NCI-H1417 treated with DMSO at 0.1 percent for 48 hours (cell line): ENCODE measurements at regions not wholly inside any gene's neighbourhood (a gene's known extent, or its start where the extent isn't known, plus 50 kb on each side); places are given as distances from the start of the nearest gene placed in this dataset.
"Not testable (repeated sequence)": the region's sequence is repeated elsewhere in the genome, so short reads cannot be mapped to it uniquely, and the experiment has no call there.

Source experiments
- DNase-seq: peaks from one replicate; lab custom pipeline; 2025; lab: John Stamatoyannopoulos, UW

DNA sequence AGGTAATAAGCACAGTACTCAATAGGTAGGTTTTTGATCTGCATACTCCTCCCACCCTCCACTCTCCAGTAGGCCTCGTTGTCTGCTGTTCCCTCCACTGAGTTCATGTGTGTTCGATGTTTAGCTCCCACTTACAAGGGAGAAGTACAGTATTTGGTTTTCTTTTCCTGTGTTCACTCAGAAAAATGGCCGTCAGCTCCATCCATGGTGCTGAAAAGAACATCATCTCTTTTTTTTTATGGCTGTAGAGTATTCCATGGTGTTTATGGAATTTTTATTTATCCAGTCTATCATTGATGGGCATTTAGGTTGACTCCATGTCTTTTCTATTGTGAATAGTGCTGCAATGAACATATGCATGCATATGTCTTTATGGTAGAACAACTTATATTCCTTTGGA is 849.7 kb upstream of the NRXN1 start:
- DNase-seq = no peak

DNA sequence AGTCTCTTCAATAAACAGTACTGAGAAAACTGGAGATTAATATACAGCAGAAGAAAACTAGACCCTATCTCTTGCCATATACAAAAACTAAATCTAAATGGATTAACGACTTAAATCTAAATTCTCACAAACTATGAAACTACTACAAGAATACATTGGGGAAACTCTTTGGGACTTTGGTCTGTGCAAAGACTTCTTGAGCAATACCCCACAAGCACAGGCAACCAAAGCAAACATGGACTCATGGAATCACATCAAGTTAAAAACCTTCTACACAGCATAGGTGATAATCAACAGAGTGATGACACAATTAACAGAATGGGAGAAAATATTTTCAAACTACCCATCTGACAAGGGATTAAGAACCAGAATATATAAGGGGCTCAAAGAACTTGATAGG is 848.2 kb upstream of the NRXN1 start:
- DNase-seq = no peak

DNA sequence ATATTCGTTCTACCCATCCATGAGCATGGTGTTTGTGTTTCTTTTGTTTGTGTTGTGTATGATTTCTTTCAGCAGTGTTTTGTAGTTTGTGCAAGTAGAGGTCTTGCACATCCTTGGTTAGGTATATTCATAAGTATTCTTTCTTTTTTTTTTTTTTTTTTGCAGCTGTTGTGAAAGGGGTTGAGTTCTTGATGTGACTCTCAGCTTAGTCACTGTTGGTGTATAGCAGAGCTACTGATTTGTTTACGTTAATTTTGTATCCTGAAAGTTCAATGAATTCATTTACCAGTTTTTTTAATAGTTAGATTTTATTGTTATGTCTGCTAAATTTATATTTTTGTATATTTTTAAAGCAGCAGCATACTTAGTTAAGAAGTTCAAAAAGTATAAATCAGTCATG is 834.4 kb upstream of the NRXN1 start:
- DNase-seq = no peak

DNA sequence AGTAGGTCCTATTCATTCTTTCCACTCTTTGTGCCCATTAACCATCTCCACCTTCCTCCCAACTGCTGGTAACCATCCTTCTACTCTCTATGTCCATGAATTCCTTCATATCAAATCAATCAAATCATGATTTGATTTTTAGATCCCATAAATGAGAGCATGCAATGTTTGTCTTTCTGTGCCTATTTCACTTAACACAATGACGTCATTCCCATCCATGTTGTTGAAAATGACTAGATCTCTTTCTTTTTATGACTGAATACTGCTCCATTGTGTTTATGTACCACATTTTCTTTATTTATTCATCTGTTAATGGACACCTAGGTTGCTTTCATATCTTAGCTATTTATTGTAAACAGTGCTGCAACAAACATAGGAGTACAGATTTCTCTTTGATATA is 827.3 kb upstream of the NRXN1 start:
- DNase-seq = no peak

DNA sequence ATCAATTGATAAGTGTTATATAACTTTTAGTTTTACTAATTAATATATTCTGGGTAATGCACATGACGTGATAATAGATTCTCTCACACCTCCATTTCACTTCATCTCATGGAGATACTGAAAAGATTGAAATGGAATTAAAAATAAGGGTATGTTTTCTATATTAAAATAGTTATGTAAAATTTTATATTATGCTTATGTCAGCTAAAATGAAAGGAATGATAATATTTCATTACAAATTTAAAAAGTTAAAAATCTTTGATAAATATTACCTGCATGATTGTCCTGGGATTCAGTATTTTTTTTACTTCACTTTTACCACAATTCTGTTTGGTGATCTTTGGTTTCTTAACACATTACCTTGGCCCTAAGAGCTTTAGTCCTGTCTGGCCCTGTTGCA is 823.8 kb upstream of the NRXN1 start:
- no peak for DNase-seq

DNA sequence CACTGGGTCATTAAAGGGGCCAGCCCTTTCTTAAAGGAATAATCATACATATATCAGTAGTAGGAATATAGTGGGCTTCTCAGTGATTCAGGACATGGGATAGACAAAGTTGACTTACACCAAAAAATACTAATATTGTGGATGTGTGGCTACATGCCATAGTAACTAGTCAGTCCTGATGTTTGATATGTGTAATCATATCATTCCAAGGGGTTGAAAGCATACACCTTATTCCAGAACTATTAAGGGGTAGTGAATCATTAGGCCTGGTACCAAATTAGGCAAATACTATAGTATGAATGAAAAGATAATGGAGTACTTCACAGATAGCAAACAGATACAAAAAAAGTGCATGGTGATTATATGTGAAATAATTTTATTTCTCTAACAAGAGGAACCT is 814.9 kb upstream of the NRXN1 start:
- no peak for DNase-seq

DNA sequence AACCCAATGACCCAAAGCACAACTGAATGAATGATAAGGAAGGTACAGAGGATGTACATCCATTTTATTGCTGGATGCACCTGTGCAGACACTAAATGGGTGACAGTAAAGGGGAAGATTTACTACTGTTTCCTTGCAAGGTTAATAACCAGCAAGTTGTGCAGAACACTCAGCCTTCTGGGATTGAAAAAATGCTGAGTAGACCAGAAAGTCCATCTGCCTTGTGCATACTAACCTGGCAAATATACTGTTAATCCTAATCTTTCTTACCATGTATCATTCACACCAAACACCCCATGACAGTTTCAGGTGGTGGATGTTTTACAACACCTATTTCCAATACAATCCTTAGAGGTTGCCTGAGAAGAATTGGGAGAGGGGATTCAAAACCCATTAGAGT is 814.1 kb upstream of the NRXN1 start:
- DNase-seq = no peak

DNA sequence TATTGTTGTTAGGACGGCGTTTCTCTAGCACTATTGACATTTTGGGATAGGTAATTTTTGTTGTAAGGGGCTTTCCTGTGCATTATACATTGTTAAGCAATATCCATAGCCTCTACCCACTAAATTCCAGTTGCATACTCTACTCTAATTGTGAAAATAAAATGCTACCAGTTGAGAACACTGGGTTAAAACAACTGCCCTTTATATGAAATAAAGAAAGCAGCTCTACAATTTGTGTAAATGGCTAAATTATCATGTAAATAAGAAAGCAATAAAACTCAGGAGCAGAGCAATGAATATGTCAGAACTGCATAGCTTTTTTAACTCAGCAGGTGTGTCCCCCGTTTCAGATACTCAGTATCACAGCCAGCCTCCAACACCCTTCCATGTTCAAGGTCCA is 812.7 kb upstream of the NRXN1 start:
- DNase-seq = no peak

DNA sequence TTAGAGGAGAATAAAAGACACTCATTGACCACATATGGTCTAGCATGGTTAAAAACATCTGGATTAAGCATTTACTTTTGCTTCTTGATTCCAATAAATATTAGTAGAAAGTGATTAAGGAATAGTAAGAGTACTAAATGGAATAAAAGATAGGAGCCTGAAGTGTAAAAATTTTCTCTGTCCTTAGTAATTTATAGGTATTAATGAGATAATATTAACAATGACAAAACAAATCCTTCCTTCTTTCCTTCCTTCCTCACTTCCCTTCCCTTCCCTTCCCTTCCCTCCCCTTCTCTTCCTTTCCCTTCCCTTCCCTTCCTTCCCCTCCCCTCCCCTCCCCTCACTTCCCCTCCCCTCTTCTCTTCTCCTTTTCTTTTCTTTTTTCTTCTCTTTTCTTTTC is 797.5 kb upstream of the NRXN1 start:
- DNase-seq = no peak

DNA sequence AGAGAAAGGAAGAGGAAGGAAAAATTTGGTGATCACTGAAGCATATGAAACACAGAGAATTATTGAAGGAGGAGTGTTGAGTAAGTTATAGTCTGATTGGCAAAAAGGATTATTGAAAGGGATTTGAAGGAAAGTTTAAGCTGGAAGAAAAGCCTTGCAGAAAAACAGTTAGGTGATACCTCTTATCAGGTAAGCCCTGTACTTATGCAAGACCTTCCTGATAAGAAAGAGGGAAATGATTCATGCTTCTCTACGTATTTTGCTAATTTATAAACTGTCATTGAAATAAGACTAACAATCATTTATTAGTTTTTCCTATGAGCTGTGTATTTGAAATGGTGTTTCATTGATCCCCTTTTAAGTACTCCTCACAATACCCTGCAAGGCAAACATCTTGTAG is 793.9 kb upstream of the NRXN1 start:
- DNase-seq = no peak

DNA sequence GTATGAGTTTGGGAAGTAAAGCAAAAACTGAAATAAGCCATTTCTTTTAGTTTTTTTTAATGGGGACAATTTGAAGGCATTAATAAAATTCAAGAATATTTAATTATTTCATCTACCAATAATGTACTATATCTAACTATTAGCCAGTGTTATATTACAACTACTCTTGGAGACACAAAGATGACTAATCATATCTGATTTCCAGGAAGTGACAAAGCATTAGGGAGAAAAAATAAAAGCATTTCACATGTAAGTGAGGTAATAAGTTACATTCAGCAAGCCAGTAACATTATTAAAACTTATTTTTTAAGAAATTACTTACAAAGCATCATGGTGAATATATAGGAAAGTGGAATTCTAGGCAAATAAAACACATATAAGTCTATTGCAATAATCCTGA is 781.3 kb upstream of the NRXN1 start:
- DNase-seq = no peak

DNA sequence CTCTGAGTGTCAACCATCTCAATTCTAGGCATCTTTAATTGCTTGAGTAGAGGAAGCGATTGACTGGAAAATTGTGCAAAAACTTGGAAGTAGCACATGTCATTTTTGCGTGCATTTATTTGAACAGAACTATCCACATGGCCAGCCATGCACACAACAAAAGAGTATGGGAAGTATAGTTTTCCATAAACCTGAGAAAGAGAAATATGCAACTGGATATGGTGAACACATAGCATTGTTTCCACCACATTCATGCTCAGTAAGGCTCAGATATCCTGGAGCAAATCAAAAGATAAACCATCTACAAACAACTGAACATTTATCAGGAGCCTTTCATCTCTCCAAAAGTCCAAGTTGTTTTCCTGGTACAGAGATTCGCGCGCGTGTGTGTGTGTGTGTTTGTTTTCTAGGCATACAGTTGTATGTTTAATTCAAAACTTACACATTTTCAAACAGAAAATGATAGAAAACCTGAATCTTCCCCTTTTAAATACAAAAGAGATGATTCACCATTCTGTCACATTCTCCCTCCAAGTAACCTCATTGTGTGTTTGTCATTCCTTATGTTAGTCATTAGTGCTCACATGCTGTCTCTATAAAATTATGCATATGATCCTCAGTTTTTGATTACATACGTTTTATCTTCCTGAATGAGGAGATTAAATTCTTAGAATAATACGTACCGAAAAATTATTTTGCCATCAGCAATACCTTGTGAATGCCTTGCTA is 780.4 kb upstream of the NRXN1 start:
- DNase-seq = no peak

DNA sequence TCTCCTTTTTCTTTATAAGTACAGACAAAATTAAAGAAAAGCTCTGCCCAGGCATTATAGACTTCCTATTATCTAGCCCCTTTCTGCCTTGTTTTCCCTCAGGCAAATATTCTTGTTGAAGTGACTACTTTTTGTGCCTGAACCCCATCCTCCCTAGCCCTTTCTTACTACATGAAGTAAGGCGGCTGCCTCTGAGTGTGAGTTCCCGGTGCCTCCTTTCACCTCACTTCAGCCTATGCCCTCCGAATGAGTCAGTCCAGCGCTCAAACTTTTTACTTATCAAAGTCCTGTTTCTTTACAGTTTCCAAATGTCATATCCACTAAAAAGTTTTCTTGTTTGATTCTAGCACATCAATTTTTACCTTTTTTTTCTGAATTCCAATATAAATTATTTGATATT is 778.3 kb upstream of the NRXN1 start:
- no peak for DNase-seq

DNA sequence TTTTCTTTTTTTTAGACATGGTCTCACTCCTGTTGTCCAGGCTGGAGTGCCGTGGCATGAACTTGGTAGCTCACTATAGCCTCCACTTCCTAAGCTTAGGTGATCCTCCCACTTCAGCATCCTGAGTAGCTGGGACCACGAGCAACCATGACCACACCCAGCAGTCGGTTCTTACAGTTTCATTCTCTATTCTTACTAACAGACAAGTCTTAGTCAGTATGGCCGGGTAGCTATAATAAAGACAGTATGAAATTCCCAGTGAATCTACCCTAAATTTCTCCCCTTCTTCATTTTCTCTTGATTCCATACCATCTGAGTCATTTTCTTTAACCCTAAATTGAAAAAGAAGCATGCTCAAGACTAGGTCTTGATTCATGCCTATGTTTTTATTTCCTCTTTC is 775.3 kb upstream of the NRXN1 start:
- no peak for DNase-seq

DNA sequence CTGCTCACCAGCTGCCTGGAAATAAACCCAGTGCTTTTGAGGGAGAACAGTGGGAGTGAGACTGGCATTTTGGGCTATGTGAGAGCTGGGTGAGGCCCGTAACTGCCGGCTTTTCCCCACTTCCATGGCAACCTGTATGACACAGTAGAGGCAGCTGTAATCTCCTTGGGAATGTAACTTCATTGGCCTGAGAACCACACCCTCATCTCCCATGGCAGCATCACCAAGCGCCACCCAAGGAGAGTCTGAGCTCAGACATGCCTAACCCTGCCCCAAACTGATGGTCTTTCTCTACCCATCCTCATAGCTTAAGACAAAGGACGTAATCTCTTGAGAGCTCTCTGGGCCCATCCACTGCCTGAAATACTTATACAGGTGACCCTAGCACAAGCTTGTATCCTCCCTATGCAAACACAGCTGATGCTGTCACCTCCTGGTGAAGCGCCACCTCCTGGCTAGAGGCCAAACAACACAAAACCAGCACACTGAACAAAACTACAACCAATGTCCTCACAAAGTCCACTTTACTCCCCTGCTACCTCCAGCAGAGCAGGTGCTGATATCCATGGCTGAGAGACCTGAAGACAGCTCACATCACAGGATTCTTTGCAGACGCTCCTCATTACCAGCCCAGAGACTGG is 763.4 kb upstream of the NRXN1 start:
- peak; percentile 85 for DNase-seq

DNA sequence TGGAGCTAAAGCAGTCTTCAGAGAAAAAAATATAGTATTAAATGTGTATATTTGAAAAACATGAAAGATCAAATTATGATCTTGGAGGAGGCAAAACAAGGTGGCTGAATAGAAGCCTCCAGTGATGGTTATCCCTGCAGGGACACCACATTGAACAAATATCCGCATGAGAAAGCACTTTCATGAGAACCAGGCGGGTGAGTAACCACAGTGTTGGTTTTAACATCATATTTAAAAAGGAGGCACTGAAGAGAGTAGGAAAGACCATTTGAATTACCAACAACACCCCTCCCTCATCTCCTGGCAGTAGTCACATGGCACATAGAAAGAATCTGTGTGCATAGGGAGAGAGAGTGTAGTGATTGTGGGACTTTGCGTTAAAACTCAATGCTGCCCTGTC is 759.6 kb upstream of the NRXN1 start:
- DNase-seq = no peak

DNA sequence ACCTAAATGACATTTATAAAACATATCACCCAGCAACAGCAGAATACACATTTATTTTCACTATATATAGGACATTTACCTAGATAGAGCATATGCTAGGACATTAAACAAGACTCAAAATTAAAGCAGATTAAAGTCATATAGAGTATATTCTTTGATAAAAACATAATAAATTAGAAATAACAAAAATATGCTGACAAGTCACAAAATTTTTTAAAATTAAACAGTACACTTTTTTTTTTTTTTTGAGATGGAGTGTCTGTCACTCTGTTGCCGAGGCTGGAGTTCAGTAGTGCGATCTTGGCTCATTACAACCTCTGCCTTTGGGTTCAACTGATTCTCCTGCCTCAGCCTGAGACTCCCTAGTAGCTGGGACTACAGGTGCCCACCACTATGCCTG is 758.9 kb upstream of the NRXN1 start:
- DNase-seq = no peak

DNA sequence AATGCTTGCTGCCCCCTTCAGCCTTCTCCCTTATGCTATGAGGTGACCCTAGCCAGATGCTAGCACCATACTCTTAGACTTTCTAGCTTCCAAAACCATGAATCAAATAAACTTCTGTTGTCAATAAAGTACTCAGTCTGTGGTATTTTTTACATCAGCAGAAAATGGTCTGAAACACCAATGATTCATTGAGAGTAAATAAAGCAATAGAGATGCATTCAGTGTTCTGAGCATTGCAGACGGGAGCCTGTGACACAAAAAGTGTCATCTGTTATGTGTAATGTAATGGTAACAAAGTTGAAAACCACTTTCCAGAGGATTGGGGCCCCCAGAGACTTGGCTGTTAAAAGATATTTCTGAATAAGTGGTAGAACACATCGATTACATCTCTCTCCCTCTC is 758.0 kb upstream of the NRXN1 start:
- no peak for DNase-seq

DNA sequence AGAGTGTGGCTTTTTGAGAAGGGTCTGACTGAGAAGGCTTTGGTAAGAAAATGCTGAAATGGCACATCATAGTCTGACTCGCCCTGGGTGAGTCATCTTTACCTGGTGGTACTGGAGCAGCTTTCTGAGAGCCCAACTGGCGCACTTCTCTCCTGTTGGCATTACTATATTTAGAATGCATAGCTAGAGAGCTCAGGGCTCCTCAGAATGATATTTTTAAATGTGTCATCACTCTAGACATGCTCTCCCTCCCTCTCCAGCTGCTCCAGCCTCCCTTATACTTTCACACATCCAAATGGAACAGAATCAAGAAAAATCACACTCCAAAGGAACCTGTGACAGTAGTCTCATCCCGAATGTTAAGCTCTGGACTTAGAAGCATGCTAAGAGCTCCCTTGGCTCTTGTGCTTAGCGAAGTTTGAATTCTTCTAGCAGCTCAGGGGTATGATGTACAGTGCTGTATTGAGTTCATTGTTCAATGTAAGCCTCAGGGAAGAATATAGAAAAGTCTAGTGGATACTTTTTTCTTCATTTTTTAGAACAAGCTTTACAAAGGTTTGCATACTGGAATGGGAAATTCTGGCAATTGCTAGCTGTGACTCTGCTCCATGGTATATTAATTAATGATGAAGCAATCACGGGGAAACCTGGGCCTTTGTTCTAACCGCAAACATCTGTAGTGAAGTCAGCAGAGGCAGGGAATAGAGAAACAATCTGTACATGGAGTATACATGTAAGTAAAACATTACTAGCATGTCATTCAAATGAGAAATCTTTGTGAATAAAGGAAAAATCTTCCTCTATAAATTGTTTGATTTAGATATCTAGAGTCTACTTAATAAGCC is 751.2 kb upstream of the NRXN1 start:
- DNase-seq = no peak

DNA sequence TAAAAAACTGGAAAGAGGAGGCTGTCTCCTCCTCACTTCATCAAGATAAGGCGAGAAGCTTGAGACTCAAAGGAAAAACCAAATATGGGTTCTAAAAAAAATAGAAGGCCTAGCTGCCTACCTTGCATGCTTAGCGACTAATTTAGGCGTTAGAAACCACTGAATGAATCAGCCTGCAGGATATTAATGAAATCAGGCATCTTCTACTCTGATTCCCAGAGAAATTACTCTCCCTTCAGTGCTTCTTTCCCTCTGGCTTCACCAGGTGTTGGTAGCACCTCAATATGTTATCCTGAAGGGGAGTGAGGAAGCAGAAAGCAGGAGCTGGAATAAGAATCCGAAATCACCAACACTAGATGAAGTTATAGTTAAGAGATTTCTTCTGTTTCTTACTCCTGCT is 749.8 kb upstream of the NRXN1 start:
- no peak for DNase-seq

DNA sequence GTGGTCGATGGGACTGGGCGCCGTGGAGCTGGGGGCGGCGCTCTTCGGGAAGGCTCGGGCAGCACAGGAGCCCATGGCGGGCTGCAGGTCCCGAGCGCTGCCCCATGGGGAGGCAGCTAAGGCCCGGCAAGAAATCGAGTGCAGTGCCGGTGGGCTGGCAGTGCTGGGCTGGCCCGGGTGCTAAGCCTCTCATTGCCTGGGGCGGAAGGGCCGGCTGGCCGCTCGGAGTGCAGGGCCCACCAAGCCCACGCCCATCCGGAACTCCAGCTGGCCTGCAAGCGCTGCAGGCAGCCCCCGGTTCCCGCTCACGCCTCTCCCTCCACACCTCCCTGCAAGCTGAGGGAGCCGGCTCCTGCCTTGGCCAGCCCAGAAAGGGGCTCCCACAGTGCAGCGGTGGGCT is 748.4 kb upstream of the NRXN1 start:
- no peak for DNase-seq

DNA sequence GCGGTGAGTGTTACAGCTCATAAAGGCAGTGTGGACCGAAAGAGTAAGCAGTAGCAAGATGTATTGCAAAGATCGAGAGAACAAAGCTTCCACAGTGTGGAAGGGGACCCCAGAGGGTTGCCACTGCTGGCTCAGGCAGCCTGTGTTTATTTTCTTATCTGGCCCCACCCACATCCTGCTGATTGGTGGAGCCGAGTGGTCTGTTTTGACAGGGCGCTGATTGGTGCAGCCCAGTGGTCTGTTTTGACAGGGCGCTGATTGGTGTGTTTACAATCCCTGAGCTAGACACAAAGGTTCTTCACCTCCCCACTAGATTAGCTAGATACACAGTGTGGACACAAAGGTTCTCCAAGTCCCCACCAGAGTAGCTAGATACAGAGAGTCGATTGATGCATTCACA is 747.8 kb upstream of the NRXN1 start:
- DNase-seq = not testable (repeated sequence)

DNA sequence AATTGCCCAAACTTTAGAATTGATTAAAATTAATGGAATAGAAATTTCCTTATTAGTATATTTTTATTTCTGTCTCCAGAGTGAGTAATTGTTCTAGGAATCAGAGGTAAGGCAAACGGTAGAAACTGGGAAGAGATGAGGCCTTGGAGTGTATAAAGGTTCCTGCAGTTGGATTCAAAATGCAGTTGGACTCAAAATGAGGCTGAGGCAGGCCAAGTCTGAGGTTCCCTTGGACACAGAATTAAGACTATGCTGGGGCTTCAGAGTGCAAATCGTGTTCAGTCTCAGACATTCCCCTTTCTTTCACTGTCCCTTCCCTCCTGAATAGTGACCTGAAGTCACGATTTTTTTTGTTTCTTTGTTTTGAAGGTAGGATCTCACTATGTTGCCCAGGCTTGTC is 746.9 kb upstream of the NRXN1 start:
- DNase-seq = no peak
